A549 (cell line): ENCODE measurements at regions not wholly inside any gene's neighbourhood (a gene's known extent, or its start where the extent isn't known, plus 50 kb on each side); places are given as distances from the start of the nearest gene placed in this dataset.

ENCODE experiments used
- CBX2 ChIP-seq: fragments of 200-600 bp; sonication (generic); IDR thresholded peaks from 2 replicates; pipeline ENCODE4 v1.6.1; 2016; ENCODE audit warnings: low read depth, mild to moderate bottlenecking, borderline replicate concordance
- ESRRA ChIP-seq: fragments of 150-350 bp; IDR thresholded peaks from 2 replicates; pipeline ENCODE4 v1.6.1; 2014; ENCODE audit warnings: mild to moderate bottlenecking, low read length, borderline replicate concordance
- HDAC2 ChIP-seq: fragments of 200-600 bp; sonication (generic); IDR thresholded peaks from 2 replicates; pipeline ENCODE4 v1.6.1; 2016
- JUNB ChIP-seq: fragments of >200 bp; sonication (Bioruptor Twin); formaldehyde crosslinking; IDR thresholded peaks from 2 replicates; pipeline ENCODE4 v1.6.1; 2016
- MAZ ChIP-seq: fragments of 150-350 bp; IDR thresholded peaks from 2 replicates; pipeline ENCODE4 v1.6.1; 2014; ENCODE audit warnings: antibody characterized with exemption, low read depth, low read length, borderline replicate concordance
- POLR2A ChIP-seq: IDR thresholded peaks from 2 replicates; pipeline ENCODE4 v1.6.1; 2012; ENCODE audit warnings: mild to moderate bottlenecking, low read length
- RCOR1 ChIP-seq: fragments of 150-350 bp; IDR thresholded peaks from 2 replicates; pipeline ENCODE4 v1.6.1; 2014; ENCODE audit warnings: antibody characterized with exemption, low read length, low read depth
- RFX5 ChIP-seq: fragments of 450-650 bp; IDR thresholded peaks from 2 replicates; pipeline ENCODE4 v1.7.1; 2014; ENCODE audit warnings: antibody characterized with exemption, mild to moderate bottlenecking, moderate library complexity
- RNF2 ChIP-seq: fragments of 200-600 bp; sonication (generic); IDR thresholded peaks from 2 replicates; pipeline ENCODE4 v1.6.1; 2016; ENCODE audit warnings: low read depth, mild to moderate bottlenecking, antibody characterized with exemption, moderate library complexity, borderline replicate concordance
- TF ChIP-seq, protein P1 (sequence below): fragments of >200 bp; sonication (Bioruptor Twin); formaldehyde crosslinking; IDR thresholded peaks from 3 replicates; pipeline ENCODE4 v1.5.1; 2016
- TF ChIP-seq, protein P2 (sequence below): fragments of 200-600 bp; sonication (generic); IDR thresholded peaks from 2 replicates; pipeline ENCODE4 v1.6.1; 2016; ENCODE audit warnings: antibody characterized with exemption, mild to moderate bottlenecking, moderate library complexity
- TF ChIP-seq, protein P3 (sequence below): IDR thresholded peaks from 2 replicates; pipeline ENCODE4 v1.6.1; 2012
- TF ChIP-seq, protein P4 (sequence below): IDR thresholded peaks from 2 replicates; pipeline ENCODE4 v1.6.1; 2012

DNA sequence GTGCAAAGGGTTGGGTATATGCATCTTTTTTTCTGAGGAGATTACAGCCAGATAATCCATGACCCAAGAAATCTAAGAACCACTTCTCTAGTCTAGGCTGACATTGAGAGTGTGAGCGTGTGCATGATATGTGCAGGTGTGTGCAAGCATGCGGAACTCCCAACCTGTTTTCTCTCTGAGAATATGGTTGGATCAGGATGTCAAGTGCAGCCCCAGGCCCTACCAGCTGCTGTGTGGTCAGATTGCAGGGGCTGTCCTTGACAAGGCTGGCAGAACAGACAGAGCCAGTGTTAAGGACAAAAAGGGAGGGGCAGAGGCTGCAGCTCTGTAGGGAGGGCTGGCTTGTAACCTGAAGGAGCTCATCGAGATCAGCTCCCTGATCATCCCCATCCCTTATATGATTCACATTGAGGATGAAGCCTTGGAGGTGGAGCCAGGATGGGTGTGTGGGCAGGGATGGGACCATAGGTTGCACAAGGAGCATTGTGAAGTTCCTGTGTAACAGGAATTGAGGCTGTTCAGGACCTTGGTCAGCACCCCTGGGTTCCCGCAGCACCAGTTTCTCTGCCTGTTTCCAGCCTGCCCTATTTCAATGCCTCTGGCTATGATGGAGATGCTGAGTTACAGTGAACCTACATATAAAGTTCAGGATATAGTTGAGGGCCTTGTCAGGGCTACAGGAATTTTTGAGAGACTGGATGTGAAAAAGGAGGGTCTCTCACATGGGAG, 52.6 kb upstream of the ARAP3 start:
- TF ChIP-seq POLR2A, result no peak
- no peak for TF ChIP-seq RNF2
- TF ChIP-seq JUNB, result no peak
- TF ChIP-seq, protein P1, sequence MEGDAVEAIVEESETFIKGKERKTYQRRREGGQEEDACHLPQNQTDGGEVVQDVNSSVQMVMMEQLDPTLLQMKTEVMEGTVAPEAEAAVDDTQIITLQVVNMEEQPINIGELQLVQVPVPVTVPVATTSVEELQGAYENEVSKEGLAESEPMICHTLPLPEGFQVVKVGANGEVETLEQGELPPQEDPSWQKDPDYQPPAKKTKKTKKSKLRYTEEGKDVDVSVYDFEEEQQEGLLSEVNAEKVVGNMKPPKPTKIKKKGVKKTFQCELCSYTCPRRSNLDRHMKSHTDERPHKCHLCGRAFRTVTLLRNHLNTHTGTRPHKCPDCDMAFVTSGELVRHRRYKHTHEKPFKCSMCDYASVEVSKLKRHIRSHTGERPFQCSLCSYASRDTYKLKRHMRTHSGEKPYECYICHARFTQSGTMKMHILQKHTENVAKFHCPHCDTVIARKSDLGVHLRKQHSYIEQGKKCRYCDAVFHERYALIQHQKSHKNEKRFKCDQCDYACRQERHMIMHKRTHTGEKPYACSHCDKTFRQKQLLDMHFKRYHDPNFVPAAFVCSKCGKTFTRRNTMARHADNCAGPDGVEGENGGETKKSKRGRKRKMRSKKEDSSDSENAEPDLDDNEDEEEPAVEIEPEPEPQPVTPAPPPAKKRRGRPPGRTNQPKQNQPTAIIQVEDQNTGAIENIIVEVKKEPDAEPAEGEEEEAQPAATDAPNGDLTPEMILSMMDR, result no peak
- TF ChIP-seq, protein P2, sequence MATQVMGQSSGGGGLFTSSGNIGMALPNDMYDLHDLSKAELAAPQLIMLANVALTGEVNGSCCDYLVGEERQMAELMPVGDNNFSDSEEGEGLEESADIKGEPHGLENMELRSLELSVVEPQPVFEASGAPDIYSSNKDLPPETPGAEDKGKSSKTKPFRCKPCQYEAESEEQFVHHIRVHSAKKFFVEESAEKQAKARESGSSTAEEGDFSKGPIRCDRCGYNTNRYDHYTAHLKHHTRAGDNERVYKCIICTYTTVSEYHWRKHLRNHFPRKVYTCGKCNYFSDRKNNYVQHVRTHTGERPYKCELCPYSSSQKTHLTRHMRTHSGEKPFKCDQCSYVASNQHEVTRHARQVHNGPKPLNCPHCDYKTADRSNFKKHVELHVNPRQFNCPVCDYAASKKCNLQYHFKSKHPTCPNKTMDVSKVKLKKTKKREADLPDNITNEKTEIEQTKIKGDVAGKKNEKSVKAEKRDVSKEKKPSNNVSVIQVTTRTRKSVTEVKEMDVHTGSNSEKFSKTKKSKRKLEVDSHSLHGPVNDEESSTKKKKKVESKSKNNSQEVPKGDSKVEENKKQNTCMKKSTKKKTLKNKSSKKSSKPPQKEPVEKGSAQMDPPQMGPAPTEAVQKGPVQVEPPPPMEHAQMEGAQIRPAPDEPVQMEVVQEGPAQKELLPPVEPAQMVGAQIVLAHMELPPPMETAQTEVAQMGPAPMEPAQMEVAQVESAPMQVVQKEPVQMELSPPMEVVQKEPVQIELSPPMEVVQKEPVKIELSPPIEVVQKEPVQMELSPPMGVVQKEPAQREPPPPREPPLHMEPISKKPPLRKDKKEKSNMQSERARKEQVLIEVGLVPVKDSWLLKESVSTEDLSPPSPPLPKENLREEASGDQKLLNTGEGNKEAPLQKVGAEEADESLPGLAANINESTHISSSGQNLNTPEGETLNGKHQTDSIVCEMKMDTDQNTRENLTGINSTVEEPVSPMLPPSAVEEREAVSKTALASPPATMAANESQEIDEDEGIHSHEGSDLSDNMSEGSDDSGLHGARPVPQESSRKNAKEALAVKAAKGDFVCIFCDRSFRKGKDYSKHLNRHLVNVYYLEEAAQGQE, result peak; percentile 96
- no peak for TF ChIP-seq HDAC2
- no peak for TF ChIP-seq ESRRA
- TF ChIP-seq, protein P3, sequence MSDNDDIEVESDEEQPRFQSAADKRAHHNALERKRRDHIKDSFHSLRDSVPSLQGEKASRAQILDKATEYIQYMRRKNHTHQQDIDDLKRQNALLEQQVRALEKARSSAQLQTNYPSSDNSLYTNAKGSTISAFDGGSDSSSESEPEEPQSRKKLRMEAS, result no peak
- TF ChIP-seq, protein P4, sequence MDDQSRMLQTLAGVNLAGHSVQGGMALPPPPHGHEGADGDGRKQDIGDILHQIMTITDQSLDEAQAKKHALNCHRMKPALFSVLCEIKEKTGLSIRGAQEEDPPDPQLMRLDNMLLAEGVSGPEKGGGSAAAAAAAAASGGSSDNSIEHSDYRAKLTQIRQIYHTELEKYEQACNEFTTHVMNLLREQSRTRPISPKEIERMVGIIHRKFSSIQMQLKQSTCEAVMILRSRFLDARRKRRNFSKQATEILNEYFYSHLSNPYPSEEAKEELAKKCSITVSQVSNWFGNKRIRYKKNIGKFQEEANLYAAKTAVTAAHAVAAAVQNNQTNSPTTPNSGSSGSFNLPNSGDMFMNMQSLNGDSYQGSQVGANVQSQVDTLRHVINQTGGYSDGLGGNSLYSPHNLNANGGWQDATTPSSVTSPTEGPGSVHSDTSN, result no peak
- no peak for TF ChIP-seq RCOR1
- no peak for TF ChIP-seq CBX2
- TF ChIP-seq RFX5, result no peak
- no peak for TF ChIP-seq MAZ
